ENCODE measurements at regions not wholly inside any gene's neighbourhood (a gene's known extent, or its start where the extent isn't known, plus 50 kb on each side); places are given as distances from the start of the nearest gene placed in this dataset.

DNA sequence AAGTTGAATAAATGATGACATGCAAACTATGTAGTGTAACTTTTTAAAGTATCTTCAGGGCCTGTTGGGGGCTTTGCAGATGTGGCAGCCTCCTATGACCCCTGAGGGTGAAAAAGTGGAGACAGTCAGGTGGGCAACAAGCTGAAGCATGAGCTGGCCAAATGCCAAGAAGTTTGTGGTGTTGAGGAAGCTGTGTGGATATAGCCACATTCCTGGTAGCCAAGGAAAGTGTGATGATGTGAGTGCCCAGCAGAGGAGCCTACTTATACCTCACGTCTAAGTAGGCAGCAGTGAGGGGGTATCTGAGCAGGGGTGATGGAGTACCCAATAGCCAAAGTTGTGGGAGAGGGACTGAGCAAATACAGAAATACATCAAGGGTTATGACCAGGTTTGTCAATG, 621.2 kb upstream of the CDH6 start (continued):
- TF ChIP-seq FOSL1 (IDR thresholded peaks at IDR 0.05; ENCODE audit: insufficient read depth, low read depth, low read length), result no peak
- TF ChIP-seq POU5F1 (IDR thresholded peaks at IDR 0.05; ENCODE audit: low read depth, low read length), result no peak
- TF ChIP-seq CEBPB (IDR thresholded peaks at IDR 0.05; ENCODE audit: low read depth, low read length), result no peak
- TF ChIP-seq, protein P1, sequence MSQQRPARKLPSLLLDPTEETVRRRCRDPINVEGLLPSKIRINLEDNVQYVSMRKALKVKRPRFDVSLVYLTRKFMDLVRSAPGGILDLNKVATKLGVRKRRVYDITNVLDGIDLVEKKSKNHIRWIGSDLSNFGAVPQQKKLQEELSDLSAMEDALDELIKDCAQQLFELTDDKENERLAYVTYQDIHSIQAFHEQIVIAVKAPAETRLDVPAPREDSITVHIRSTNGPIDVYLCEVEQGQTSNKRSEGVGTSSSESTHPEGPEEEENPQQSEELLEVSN (IDR thresholded peaks at IDR 0.05), result no peak

Data from H1 (cell line).